HEK293 (cell line): ENCODE measurements at regions not wholly inside any gene's neighbourhood (a gene's known extent, or its start where the extent isn't known, plus 50 kb on each side); places are given as distances from the start of the nearest gene placed in this dataset.

Experiments
- CTCF ChIP-seq: fragments of 450-650 bp; formaldehyde crosslinking; IDR thresholded peaks from 2 replicates; pipeline ENCODE4 v1.5.1; 2016; ENCODE audit warnings: missing biosample characterization, missing genetic modification characterization
- ZBTB1 ChIP-seq: fragments of 450-650 bp; formaldehyde crosslinking; IDR thresholded peaks from 2 replicates; pipeline ENCODE4 v1.5.1; 2016; ENCODE audit warnings: missing biosample characterization, missing genetic modification characterization
- ZBTB21 ChIP-seq: fragments of 450-650 bp; formaldehyde crosslinking; IDR thresholded peaks from 2 replicates; pipeline ENCODE4 v1.5.1; 2017; ENCODE audit warnings: missing biosample characterization, missing genetic modification characterization
- ZNF335 ChIP-seq: fragments of 450-650 bp; formaldehyde crosslinking; conservative IDR thresholded peaks from 2 replicates; pipeline ENCODE4 v1.5.1; 2016; ENCODE audit warnings: missing biosample characterization, missing genetic modification characterization
- ZNF37A ChIP-seq: fragments of 450-650 bp; IDR thresholded peaks from 2 replicates; pipeline ENCODE4 v1.5.1; 2018; ENCODE audit warnings: missing biosample characterization, missing genetic modification characterization
- ZNF621 ChIP-seq: fragments of 450-650 bp; formaldehyde crosslinking; IDR thresholded peaks from 2 replicates; pipeline ENCODE4 v1.5.1; 2017; ENCODE audit warnings: missing biosample characterization, missing genetic modification characterization

GRCh38 chr2:117646872-117647271, 167.6 kb upstream of the DDX18 start:
- TF ChIP-seq CTCF (no peak), ZNF335 (tag by site-specific recombination) (no peak), ZBTB21 (tag by site-specific recombination) (no peak), ZBTB1 (no peak), ZNF37A (tag by site-specific recombination) (no peak), ZNF621 (no peak)
